Common myeloid progenitor, CD34-positive (primary cell): ENCODE measurements at regions not wholly inside any gene's neighbourhood (a gene's known extent, or its start where the extent isn't known, plus 50 kb on each side); places are given as distances from the start of the nearest gene placed in this dataset.

Source experiments
- CTCF ChIA-PET: fragments of 350-600 bp; sonication (Branson Sonifier 250); formaldehyde crosslinking; loops from one replicate; lab custom pipeline; 2021; ENCODE audit warnings: antibody characterized with exemption; lab: Charles Lee
- POLR2A ChIA-PET: fragments of 350-600 bp; sonication (Branson Sonifier 250); formaldehyde crosslinking; loops from one replicate; lab custom pipeline; 2021; ENCODE audit warnings: antibody characterized with exemption; lab: Charles Lee
- DNase-seq, 3 donors: peaks; one replicate each; pipeline versions ENCODE4 v3.0.0 to v3.0.0-alpha.2; 2013
- H3K27ac ChIP-seq, 2 experiments: 1 replicate in 1 of 2; 2 replicates in 1 of 2; pipeline ENCODE4 v1.7.0; 2013; ENCODE audit warnings: inconsistent platforms in 2 of 2, low read length in 2 of 2, mild to moderate bottlenecking in 2 of 2, low read depth in 1 of 2, moderate library complexity in 1 of 2; ENCODE audit not compliant: severe bottlenecking in 2 of 2, insufficient read depth in 1 of 2, poor library complexity in 1 of 2
- H3K27me3 ChIP-seq, 5 experiments: replicated peaks in 2 of 5; 1 replicate in 3 of 5; 2 replicates in 2 of 5; pipeline versions ENCODE4 v1.6.1 to v1.7.0; 2013; ENCODE audit warnings: low read length in 4 of 5, mild to moderate bottlenecking in 2 of 5, moderate library complexity in 2 of 5, inconsistent platforms in 1 of 5; ENCODE audit not compliant: insufficient read depth in 5 of 5, control insufficient read depth in 4 of 5
- H3K36me3 ChIP-seq, 4 experiments: 1 replicate in 2 of 4; 2 replicates in 2 of 4; pipeline versions ENCODE4 v1.6.1 to v1.7.0; 2013; ENCODE audit warnings: low read length in 3 of 4, control low read depth in 1 of 4, mild to moderate bottlenecking in 1 of 4; ENCODE audit not compliant: control insufficient read depth in 4 of 4, insufficient read depth in 4 of 4
- H3K4me1 ChIP-seq, 4 experiments: 1 replicate in 3 of 4; 2 replicates in 1 of 4; pipeline versions ENCODE4 v1.6.1 to v1.7.1; 2013; ENCODE audit warnings: low read length in 3 of 4, mild to moderate bottlenecking in 3 of 4, control low read depth in 1 of 4, inconsistent platforms in 1 of 4, moderate library complexity in 1 of 4; ENCODE audit not compliant: control insufficient read depth in 4 of 4, insufficient read depth in 4 of 4; ENCODE audit errors: control extremely low read depth in 1 of 4
- H3K4me3 ChIP-seq, 7 experiments: 1 replicate in 4 of 7; 2 replicates in 3 of 7; pipeline versions ENCODE4 v1.5.1 to v1.7.0; 2013; ENCODE audit warnings: mild to moderate bottlenecking in 7 of 7, low read length in 6 of 7, moderate library complexity in 6 of 7, inconsistent platforms in 2 of 7, low read depth in 2 of 7, control low read depth in 1 of 7; ENCODE audit not compliant: insufficient read depth in 4 of 7, control insufficient read depth in 1 of 7; ENCODE audit errors: extremely low read depth in 1 of 7
- H3K9me3 ChIP-seq, 5 experiments: 1 replicate in 4 of 5; 2 replicates in 1 of 5; pipeline versions ENCODE4 v1.6.1 to v1.7.1; 2013; ENCODE audit warnings: low read length in 4 of 5, mild to moderate bottlenecking in 2 of 5, inconsistent platforms in 1 of 5, low read depth in 1 of 5, moderate library complexity in 1 of 5; ENCODE audit not compliant: control insufficient read depth in 4 of 5, insufficient read depth in 2 of 5; ENCODE audit errors: control extremely low read depth in 1 of 5
- WGBS: methylation state at CpG from one replicate; pipeline ENCODE4 v1.1.5; 2013; ENCODE audit not compliant: insufficient coverage; 5-methylcytosine and 5-hydroxymethylcytosine counted together

DNA sequence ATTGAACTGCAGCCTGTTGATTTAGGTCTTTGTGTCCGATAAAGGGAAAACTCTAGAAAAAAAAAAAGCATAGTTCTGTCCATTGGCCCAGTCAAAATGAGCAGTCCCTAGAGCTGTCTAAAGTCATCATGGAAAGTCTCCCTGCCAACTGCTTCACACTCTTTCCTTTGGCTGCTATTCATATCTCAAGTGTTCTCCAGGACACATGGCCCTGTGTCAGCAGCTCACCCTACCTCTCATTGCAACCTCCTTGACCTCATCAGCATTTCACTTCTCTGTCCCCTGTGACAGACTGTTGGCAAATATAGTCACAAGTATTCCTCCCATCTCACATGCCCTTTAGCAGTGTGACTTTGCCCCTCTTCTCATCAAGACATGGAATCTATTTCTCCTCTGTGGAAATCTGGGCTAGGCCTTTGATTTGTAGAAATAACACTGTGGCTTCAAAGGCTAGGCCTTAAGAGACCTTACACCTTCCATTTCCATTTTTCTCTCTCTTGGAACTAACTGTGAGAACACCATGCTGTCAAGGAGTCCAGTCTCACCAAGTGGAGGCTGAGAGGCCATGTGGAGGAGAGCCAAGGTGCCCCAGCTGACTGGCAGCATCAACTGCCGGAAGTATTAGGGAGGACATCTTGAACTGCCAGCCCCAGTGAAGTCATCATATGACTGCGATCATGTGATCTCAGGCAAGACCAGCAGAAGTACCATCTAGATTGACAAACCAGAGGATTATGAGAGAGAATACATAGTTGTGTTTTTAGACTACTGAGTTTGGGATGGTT lies 149.4 kb upstream of the TARS1 start:
- H3K36me3 ChIP-seq, result no peaks in the 10 kb centered on the region
- peaks cover 0 to 5% (median 0%) of the 10 kb centered on the region in 5 experiments for H3K9me3 ChIP-seq
- ChIA-PET POLR2A (no interaction called here), CTCF (interaction anchor here (0.6 to 0.7 kb wide), 3 partner anchors 79 to 583 kb away, joined by 3 to 4 read pairs (median 3); no protein-coding TSS in a partner anchor)
- peaks cover 0 to 1% (median 0%) of the 10 kb centered on the region in 4 experiments for H3K4me1 ChIP-seq
- H3K27me3 ChIP-seq, result no peaks in the 10 kb centered on the region
- no peak overlapping the region for H3K27ac ChIP-seq
- no peak for DNase-seq
- H3K4me3 ChIP-seq, result no peak overlapping the region
- WGBS, result 95% methylated on average over 2 of the region's 3 CpGs

DNA sequence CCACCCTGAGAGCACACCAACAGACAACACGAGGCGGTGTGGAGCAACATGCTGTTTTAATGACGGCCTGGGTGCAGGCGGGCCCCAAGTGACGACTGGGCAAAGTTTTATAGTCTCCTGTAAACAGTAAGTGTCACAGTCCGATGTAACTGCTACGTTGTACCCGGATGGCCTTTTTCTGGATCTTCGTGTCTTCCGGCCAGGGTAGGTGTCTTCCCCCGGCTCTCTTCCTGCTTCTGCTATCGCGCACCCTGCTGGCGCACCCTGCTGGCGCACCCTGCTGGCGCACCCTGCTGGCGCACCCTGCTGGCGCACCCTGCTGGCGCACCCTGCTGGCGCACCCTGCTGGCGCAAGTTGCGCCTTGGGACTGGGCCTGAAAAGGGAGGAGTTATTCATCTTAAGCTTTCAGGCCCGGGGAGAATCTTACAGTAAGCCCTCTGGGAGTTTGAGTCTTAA lies 143.0 kb upstream of the TARS1 start:
- POLR2A ChIA-PET, result interaction anchor here (0.6 kb wide), 1 partner anchor 12 kb away, joined by 3 read pairs; no protein-coding TSS in a partner anchor
- H3K36me3 ChIP-seq, result no peaks in the 10 kb centered on the region
- no peak for DNase-seq
- no peak overlapping the region for H3K27ac ChIP-seq
- no peaks in the 10 kb centered on the region for H3K27me3 ChIP-seq
- WGBS, result 97% methylated on average over 18 of the region's 23 CpGs
- CTCF ChIA-PET, result no interaction called here
- no peak overlapping the region for H3K4me3 ChIP-seq
- H3K4me1 ChIP-seq, result peaks cover 4 to 17% (median 11%) of the 10 kb centered on the region in 4 experiments
- no peaks in the 10 kb centered on the region for H3K9me3 ChIP-seq

DNA sequence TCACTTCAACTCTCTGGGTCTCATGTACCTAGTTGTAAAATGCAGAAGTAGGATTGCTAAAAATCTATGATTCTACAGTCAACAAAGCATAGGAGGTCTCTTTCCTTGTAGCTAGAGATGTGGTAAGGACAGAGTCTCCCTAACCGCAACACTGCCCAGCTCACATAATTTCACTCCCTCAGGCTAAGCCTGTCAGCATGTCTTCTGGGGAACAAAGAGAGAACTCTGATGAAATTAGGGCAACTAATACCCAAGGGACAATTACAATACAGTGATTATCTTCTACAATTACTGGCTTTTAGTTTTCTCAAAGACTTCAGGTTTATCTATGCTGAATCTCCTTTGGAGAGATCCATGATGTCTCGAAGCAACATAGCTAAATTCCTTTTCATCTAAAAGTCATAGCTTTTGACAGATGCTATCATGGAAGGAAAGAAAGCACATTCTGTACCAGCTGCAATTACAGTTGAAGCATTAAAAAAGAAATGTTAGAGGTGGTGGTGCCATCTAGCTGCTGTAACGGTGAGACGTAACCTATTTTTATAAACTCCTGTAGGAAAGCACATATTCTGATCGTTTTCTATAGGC lies 141.1 kb upstream of the TARS1 start:
- ChIA-PET CTCF (interaction anchor here (0.6 to 1.5 kb wide), 11 partner anchors 10 to 591 kb away, joined by 3 to 6 read pairs (median 4); no protein-coding TSS in a partner anchor), POLR2A (no interaction called here)
- peak overlapping the region in 2 of 7 experiments; percentile 36 to 51 for H3K4me3 ChIP-seq
- H3K27ac ChIP-seq, result no peak overlapping the region
- no CpG with 5 or more reads among the region's 5 CpGs for WGBS
- H3K9me3 ChIP-seq, result no peaks in the 10 kb centered on the region
- H3K4me1 ChIP-seq, result peaks cover 4 to 17% (median 11%) of the 10 kb centered on the region in 4 experiments
- H3K27me3 ChIP-seq, result no peaks in the 10 kb centered on the region
- H3K36me3 ChIP-seq, result no peaks in the 10 kb centered on the region
- peak; percentile 23 to 74 (median 68) for DNase-seq

DNA sequence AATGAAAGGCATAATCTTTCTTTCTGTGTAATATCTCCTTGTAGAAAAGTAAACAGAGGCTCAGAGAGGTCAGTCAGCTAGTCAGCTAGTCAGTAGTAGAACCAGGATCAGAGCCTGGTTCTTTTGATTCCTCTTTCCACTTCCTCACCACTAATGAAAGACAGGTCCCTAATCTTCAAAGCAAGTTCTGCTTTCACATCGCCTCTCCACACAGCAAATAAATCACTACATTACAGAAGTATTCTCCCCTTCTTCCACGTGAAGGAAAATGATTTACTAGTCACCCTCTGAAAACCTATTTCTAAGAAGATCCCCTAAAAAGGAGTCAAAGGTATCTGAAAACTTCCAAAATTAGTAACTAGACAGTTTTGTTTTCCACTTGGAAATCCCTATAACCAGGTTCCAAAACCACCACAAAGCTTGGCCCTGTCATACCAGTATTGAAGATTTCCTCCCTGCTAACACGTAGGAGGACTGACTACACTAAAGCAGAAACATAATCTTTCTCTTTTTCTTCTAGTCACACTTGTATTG lies 140.5 kb upstream of the TARS1 start:
- peak; percentile 24 to 84 (median 72) for DNase-seq
- POLR2A ChIA-PET, result no interaction called here
- no peaks in the 10 kb centered on the region for H3K36me3 ChIP-seq
- no peaks in the 10 kb centered on the region for H3K27me3 ChIP-seq
- peaks cover 4 to 17% (median 11%) of the 10 kb centered on the region in 4 experiments for H3K4me1 ChIP-seq
- CTCF ChIA-PET, result interaction anchor here (0.6 to 1.5 kb wide), 10 partner anchors 9 to 592 kb away, joined by 3 to 6 read pairs (median 4); no protein-coding TSS in a partner anchor
- WGBS, result 0% methylated on average over 3 of the region's 3 CpGs
- H3K4me3 ChIP-seq, result peak overlapping the region in 2 of 7 experiments; percentile 36 to 51
- no peaks in the 10 kb centered on the region for H3K9me3 ChIP-seq
- H3K27ac ChIP-seq, result no peak overlapping the region

DNA sequence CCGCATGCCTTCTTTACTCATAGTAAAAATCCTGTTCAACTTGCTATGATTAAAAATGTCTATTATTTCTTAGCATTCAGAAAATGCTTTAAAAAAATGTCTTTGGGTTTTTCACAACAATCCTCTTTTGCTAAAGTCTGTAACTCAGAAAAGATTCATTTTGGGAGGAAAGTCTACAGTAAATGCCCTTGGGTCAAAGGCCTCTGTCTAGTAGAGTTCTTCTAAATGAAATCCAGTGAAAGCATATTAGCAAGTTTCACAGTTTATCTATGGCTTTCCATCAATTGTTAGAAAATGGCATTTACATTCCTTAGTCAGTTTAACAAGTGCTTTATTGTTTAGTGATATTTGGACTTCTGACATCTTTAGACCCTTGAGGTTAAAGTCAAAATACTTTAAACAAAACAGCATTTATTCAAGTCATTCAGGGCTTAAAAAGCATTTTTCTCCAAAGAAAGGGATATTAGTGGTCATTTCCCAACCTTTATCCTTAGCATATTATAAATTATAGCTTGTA lies 137.1 kb upstream of the TARS1 start:
- no CpG with 5 or more reads among the region's 1 CpG for WGBS
- Histone ChIP-seq H3K27me3 (no peaks in the 10 kb centered on the region), H3K36me3 (no peaks in the 10 kb centered on the region), H3K27ac (no peak overlapping the region), H3K4me1 (peaks cover 4 to 25% (median 17%) of the 10 kb centered on the region in 4 experiments), H3K4me3 (no peak overlapping the region), H3K9me3 (no peaks in the 10 kb centered on the region)
- DNase-seq, result no peak
- ChIA-PET CTCF (interaction anchor here (0.8 kb wide), 1 partner anchor 16 kb away, joined by 3 read pairs; no protein-coding TSS in a partner anchor), POLR2A (no interaction called here)

DNA sequence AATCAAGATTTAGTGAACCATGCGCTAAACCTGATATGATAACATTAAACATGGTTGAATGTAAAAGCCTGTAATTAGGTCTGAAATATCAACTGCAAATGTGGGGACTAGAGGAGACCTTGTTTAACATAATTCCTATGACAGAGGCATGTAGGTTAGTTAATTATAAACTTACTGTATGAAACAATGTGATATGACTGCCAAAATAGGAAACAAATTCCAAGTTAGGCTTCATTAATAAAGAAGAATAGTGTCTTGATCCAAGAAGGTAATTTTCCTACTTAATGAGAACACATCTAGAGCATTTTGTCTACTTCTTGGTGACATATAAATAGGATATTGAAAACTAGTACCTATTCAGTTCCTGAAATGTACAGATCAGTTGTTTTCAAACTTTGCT lies 136.2 kb upstream of the TARS1 start:
- Histone ChIP-seq H3K4me1 (peaks cover 3 to 19% (median 11%) of the 10 kb centered on the region in 4 experiments), H3K9me3 (no peaks in the 10 kb centered on the region), H3K4me3 (no peak overlapping the region), H3K27me3 (no peaks in the 10 kb centered on the region), H3K36me3 (no peaks in the 10 kb centered on the region), H3K27ac (no peak overlapping the region)
- DNase-seq, result no peak
- WGBS, result 100% methylated on average over 1 of the region's 1 CpG
- ChIA-PET CTCF (interaction anchor here (0.8 kb wide), 1 partner anchor 15 kb away, joined by 3 read pairs; no protein-coding TSS in a partner anchor), POLR2A (no interaction called here)
